WTC11 (cell line): ENCODE measurements at regions not wholly inside any gene's neighbourhood (a gene's known extent, or its start where the extent isn't known, plus 50 kb on each side); places are given as distances from the start of the nearest gene placed in this dataset.

Source experiments
- ATAC-seq: fragments of 200-7000 bp; cut with Tn5 transposase; 2 replicates; pipeline ENCODE4 v1.10.0; 2021; ENCODE audit warnings: mild to moderate bottlenecking, moderate library complexity
- CTCF ChIA-PET: fragments of 300-600 bp; sonication (Branson Sonifier 250); formaldehyde crosslinking; loops from one replicate; lab custom pipeline; 2021; ENCODE audit warnings: antibody characterized with exemption; lab: Charles Lee
- POLR2A ChIA-PET: fragments of 350-600 bp; sonication (Branson Sonifier 250); formaldehyde crosslinking; loops from one replicate; lab custom pipeline; 2021; ENCODE audit warnings: antibody characterized with exemption; lab: Charles Lee
- DNase-seq: peaks from one replicate; pipeline ENCODE4 v3.0.0; 2021; ENCODE audit warnings: low spot score
- H3K27ac Mint-ChIP-seq: 2 replicates; pipeline ENCODE4 v1.8.0; 2021; ENCODE audit warnings: mixed read lengths
- H3K27me3 Mint-ChIP-seq: 2 replicates; pipeline ENCODE4 v1.8.0; 2021; ENCODE audit warnings: low read depth, mild to moderate bottlenecking, moderate library complexity, mixed read lengths
- H3K36me3 Mint-ChIP-seq: 2 replicates; pipeline ENCODE4 v1.8.0; 2021; ENCODE audit warnings: mixed read lengths
- H3K4me1 Mint-ChIP-seq: 2 replicates; pipeline ENCODE4 v1.8.0; 2022; ENCODE audit warnings: mixed read lengths
- H3K4me3 Mint-ChIP-seq: 2 replicates; pipeline ENCODE4 v1.8.0; 2021; ENCODE audit warnings: mild to moderate bottlenecking, moderate library complexity, mixed read lengths
- H3K9me3 Mint-ChIP-seq: 2 replicates; pipeline ENCODE4 v1.8.0; 2021; ENCODE audit warnings: mixed read lengths
- ATF3 ChIP-seq: sonication (generic); formaldehyde crosslinking; conservative IDR thresholded peaks from 2 replicates; pipeline ENCODE4 v1.8.1; 2022; ENCODE audit warnings: mild to moderate bottlenecking, missing genetic modification reagents
- CREB1 ChIP-seq: sonication (generic); formaldehyde crosslinking; IDR thresholded peaks from 2 replicates; pipeline ENCODE4 v1.8.0; 2023; ENCODE audit warnings: mild to moderate bottlenecking, missing genetic modification reagents
- CTCF ChIP-seq: fragments of 200-600 bp; IDR thresholded peaks from 2 replicates; pipeline ENCODE4 v1.8.0; 2022; ENCODE audit warnings: antibody characterized with exemption
- E2F4 ChIP-seq: sonication (generic); formaldehyde crosslinking; IDR thresholded peaks from 2 replicates; pipeline ENCODE4 v1.8.1; 2022; ENCODE audit warnings: low read depth, mild to moderate bottlenecking, moderate library complexity, missing genetic modification reagents, borderline replicate concordance
- E2F5 ChIP-seq: sonication (generic); formaldehyde crosslinking; IDR thresholded peaks from 2 replicates; pipeline ENCODE4 v1.8.1; 2022; ENCODE audit warnings: mild to moderate bottlenecking, moderate library complexity, missing genetic modification reagents
- FOXK1 ChIP-seq: sonication (generic); formaldehyde crosslinking; IDR thresholded peaks from 2 replicates; pipeline ENCODE4 v1.8.0; 2022; ENCODE audit warnings: mild to moderate bottlenecking, moderate library complexity, missing genetic modification reagents
- FOXP4 ChIP-seq: sonication (generic); formaldehyde crosslinking; IDR thresholded peaks from 2 replicates; pipeline ENCODE4 v1.8.0; 2022; ENCODE audit warnings: mild to moderate bottlenecking, missing genetic modification reagents
- GTF2I ChIP-seq: fragments of 250-450 bp; sonication (Bioruptor Pico); conservative IDR thresholded peaks from 2 replicates; pipeline ENCODE4 v1.4.0; 2021; ENCODE audit warnings: mild to moderate bottlenecking
- JAZF1 ChIP-seq: fragments of 250-450 bp; sonication (Bioruptor Pico); IDR thresholded peaks from 2 replicates; pipeline ENCODE4 v1.9.0; 2021; ENCODE audit warnings: moderate library complexity, mild to moderate bottlenecking, inconsistent platforms
- KAT7 ChIP-seq: sonication (generic); formaldehyde crosslinking; IDR thresholded peaks from 2 replicates; pipeline ENCODE4 v1.8.1; 2023; ENCODE audit warnings: missing genetic modification reagents, mild to moderate bottlenecking, borderline replicate concordance
- MXD4 ChIP-seq: fragments of 250-450 bp; sonication (Bioruptor Pico); IDR thresholded peaks from 2 replicates; pipeline ENCODE4 v1.8.0; 2021; ENCODE audit warnings: mild to moderate bottlenecking, moderate library complexity, borderline replicate concordance
- NFYB ChIP-seq: sonication (generic); formaldehyde crosslinking; conservative IDR thresholded peaks from 2 replicates; pipeline ENCODE4 v1.8.0; 2022; ENCODE audit warnings: low read depth, missing genetic modification reagents
- NR1H2 ChIP-seq: sonication (generic); formaldehyde crosslinking; IDR thresholded peaks from 2 replicates; pipeline ENCODE4 v1.9.0; 2021; ENCODE audit warnings: mild to moderate bottlenecking, moderate library complexity, missing genetic modification reagents
- PREB ChIP-seq: sonication (generic); formaldehyde crosslinking; IDR thresholded peaks from 2 replicates; pipeline ENCODE4 v1.8.1; 2022; ENCODE audit warnings: mild to moderate bottlenecking, missing genetic modification reagents, moderate library complexity, borderline replicate concordance
- SOX15 ChIP-seq: fragments of 250-450 bp; sonication (Bioruptor Pico); IDR thresholded peaks from 2 replicates; pipeline ENCODE4 v1.9.0; 2021; ENCODE audit warnings: mild to moderate bottlenecking
- TCF7 ChIP-seq: sonication (generic); formaldehyde crosslinking; IDR thresholded peaks from 2 replicates; pipeline ENCODE4 v1.8.0; 2022; ENCODE audit warnings: mild to moderate bottlenecking, low read depth, missing genetic modification reagents, moderate library complexity
- TEAD4 ChIP-seq: sonication (generic); formaldehyde crosslinking; IDR thresholded peaks from 2 replicates; pipeline ENCODE4 v1.8.0; 2022; ENCODE audit warnings: mild to moderate bottlenecking, missing genetic modification reagents
- TP53 ChIP-seq: sonication (generic); formaldehyde crosslinking; IDR thresholded peaks from 2 replicates; pipeline ENCODE4 v1.8.1; 2023; ENCODE audit warnings: mild to moderate bottlenecking, missing genetic modification reagents
- ZBTB21 ChIP-seq: sonication (generic); formaldehyde crosslinking; IDR thresholded peaks from 2 replicates; pipeline ENCODE4 v1.8.1; 2023; ENCODE audit warnings: mild to moderate bottlenecking, missing genetic modification reagents, borderline replicate concordance
- ZMAT4 ChIP-seq: fragments of 250-450 bp; sonication (Bioruptor Pico); IDR thresholded peaks from 2 replicates; pipeline ENCODE4 v1.9.0; 2021; ENCODE audit warnings: mild to moderate bottlenecking
- ZNF121 ChIP-seq: sonication (generic); formaldehyde crosslinking; IDR thresholded peaks from 2 replicates; pipeline ENCODE4 v1.8.0; 2023; ENCODE audit warnings: missing genetic modification reagents
- ZNF425 ChIP-seq: fragments of 250-450 bp; sonication (Bioruptor Pico); conservative IDR thresholded peaks from 2 replicates; pipeline ENCODE4 v1.9.0; 2021; ENCODE audit warnings: mild to moderate bottlenecking
- ZNF671 ChIP-seq: fragments of 250-450 bp; sonication (Bioruptor Pico); IDR thresholded peaks from 2 replicates; pipeline ENCODE4 v1.8.0; 2021; ENCODE audit warnings: mild to moderate bottlenecking

GRCh38 chr7:155950898-155951553 lies 138.8 kb upstream of the SHH start:
- no peak for DNase-seq
- peaks cover under 1% of the 10 kb centered on the region; the same call in 1 of the 2 replicates for H3K27me3 Mint-ChIP-seq
- ChIA-PET CTCF (no interaction called here), POLR2A (no interaction called here)
- H3K4me1 Mint-ChIP-seq, result no peaks in the 10 kb centered on the region
- H3K27ac Mint-ChIP-seq, result no peak overlapping the region
- H3K36me3 Mint-ChIP-seq, result peaks cover 31% of the 10 kb centered on the region
- no peak for ATAC-seq
- H3K9me3 Mint-ChIP-seq, result peaks cover 52% of the 10 kb centered on the region
- no peak for TF ChIP-seq CTCF
- TF ChIP-seq FOXK1 (CRISPR knock-in tag), result no peak
- no peak for TF ChIP-seq E2F4 (CRISPR knock-in tag)
- no peak for TF ChIP-seq SOX15 (CRISPR knock-in tag)
- no peak for TF ChIP-seq GTF2I
- TF ChIP-seq TEAD4 (CRISPR knock-in tag), result no peak
- TF ChIP-seq JAZF1 (CRISPR knock-in tag), result no peak
- no peak for TF ChIP-seq E2F5 (CRISPR knock-in tag)
- TF ChIP-seq MXD4, result no peak
- no peak for TF ChIP-seq ZNF671 (CRISPR knock-in tag)
- no peak for TF ChIP-seq CREB1 (CRISPR knock-in tag)
- no peak for TF ChIP-seq ZMAT4
- TF ChIP-seq TP53, result no peak
- no peak for TF ChIP-seq NR1H2 (CRISPR knock-in tag)
- no peak overlapping the region for H3K4me3 Mint-ChIP-seq

GRCh38 chr7:155948845-155949244 lies 136.6 kb upstream of the SHH start:
- no peak for TF ChIP-seq ZNF425 (CRISPR knock-in tag)
- TF ChIP-seq ZBTB21, result no peak
- no peak for TF ChIP-seq TCF7 (CRISPR knock-in tag)
- TF ChIP-seq ATF3, result no peak
- no peak for TF ChIP-seq FOXP4 (CRISPR knock-in tag)
- no peak for TF ChIP-seq NFYB (CRISPR knock-in tag)
- no peak for TF ChIP-seq KAT7 (CRISPR knock-in tag)
- no peak for TF ChIP-seq PREB (CRISPR knock-in tag)
- no peak for TF ChIP-seq ZNF121
- Mint-ChIP-seq H3K36me3 (peaks cover 34% of the 10 kb centered on the region), H3K4me3 (no peak overlapping the region), H3K27me3 (peaks cover 4% of the 10 kb centered on the region; the same call in 1 of the 2 replicates), H3K4me1 (no peaks in the 10 kb centered on the region), H3K27ac (no peak overlapping the region), H3K9me3 (peaks cover 53% of the 10 kb centered on the region)
- ATAC-seq, result no peak
- no peak for DNase-seq
- CTCF ChIA-PET, result no interaction called here
- POLR2A ChIA-PET, result no interaction called here
